ENCODE measurements at regions not wholly inside any gene's neighbourhood (a gene's known extent, or its start where the extent isn't known, plus 50 kb on each side); places are given as distances from the start of the nearest gene placed in this dataset.

DNA sequence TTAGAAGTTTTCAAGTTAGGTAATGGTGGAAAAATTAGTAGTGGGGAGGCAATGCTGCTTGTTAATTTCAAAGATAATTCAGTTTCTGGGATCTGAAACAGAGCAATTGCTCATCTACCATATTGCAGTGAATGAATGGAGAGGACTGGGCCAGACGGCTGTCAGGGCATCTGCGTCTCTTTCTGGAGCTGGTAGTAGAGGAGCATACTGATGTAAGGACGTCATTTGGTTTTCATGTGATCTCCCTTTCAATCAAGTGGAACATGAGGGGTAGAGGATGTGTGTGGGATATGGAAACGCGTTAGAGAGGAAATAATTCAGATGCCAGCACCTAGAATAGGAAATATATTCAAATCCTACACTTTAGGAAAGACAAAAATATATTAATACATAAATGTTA, 490.3 kb downstream of the ADCYAP1 start:
- Mint-ChIP-seq H3K4me1 (ENCODE audit: low read depth) (no peaks in the 10 kb centered on the region), H3K9me3 (ENCODE audit: low read depth) (no peaks in the 10 kb centered on the region), H3K36me3 (ENCODE audit: low read depth) (no peaks in the 10 kb centered on the region), H3K4me3 (ENCODE audit: unreplicated experiment) (no peak overlapping the region), H3K27me3 (ENCODE audit: low read depth) (peaks cover 6% of the 10 kb centered on the region), H3K27ac (ENCODE audit: unreplicated experiment) (no peak overlapping the region)
- TF ChIP-seq, protein P1, sequence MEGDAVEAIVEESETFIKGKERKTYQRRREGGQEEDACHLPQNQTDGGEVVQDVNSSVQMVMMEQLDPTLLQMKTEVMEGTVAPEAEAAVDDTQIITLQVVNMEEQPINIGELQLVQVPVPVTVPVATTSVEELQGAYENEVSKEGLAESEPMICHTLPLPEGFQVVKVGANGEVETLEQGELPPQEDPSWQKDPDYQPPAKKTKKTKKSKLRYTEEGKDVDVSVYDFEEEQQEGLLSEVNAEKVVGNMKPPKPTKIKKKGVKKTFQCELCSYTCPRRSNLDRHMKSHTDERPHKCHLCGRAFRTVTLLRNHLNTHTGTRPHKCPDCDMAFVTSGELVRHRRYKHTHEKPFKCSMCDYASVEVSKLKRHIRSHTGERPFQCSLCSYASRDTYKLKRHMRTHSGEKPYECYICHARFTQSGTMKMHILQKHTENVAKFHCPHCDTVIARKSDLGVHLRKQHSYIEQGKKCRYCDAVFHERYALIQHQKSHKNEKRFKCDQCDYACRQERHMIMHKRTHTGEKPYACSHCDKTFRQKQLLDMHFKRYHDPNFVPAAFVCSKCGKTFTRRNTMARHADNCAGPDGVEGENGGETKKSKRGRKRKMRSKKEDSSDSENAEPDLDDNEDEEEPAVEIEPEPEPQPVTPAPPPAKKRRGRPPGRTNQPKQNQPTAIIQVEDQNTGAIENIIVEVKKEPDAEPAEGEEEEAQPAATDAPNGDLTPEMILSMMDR (IDR thresholded peaks at IDR 0.05) = no peak
- no peak for DNase-seq (ENCODE audit: low spot score)

DNA sequence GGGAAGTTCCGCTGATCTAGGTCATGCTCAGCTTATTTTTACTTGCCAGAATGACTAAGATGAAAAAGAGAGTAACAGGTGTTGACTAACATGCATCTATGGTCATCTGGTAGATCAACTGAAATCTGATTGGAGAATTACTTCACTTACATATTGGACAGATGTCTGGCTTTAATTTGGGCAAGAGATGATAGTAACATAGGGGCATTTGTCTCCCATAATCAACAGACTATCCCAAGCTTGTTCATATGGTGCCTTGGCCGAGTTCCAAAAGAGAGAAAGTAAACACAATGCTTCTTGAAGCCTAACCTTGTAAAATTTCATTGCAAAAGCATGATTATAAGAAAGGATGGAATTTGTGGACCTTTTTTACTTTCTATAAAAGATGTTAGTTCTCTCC, 503.7 kb downstream of the ADCYAP1 start:
- Mint-ChIP-seq H3K4me3 (ENCODE audit: unreplicated experiment) (no peak overlapping the region), H3K9me3 (ENCODE audit: low read depth) (no peaks in the 10 kb centered on the region), H3K4me1 (ENCODE audit: low read depth) (no peaks in the 10 kb centered on the region), H3K36me3 (ENCODE audit: low read depth) (no peaks in the 10 kb centered on the region), H3K27ac (ENCODE audit: unreplicated experiment) (no peak overlapping the region), H3K27me3 (ENCODE audit: low read depth) (peaks cover 5% of the 10 kb centered on the region)
- DNase-seq (ENCODE audit: low spot score) = no peak
- TF ChIP-seq, protein P1 (IDR thresholded peaks at IDR 0.05) = no peak

DNA sequence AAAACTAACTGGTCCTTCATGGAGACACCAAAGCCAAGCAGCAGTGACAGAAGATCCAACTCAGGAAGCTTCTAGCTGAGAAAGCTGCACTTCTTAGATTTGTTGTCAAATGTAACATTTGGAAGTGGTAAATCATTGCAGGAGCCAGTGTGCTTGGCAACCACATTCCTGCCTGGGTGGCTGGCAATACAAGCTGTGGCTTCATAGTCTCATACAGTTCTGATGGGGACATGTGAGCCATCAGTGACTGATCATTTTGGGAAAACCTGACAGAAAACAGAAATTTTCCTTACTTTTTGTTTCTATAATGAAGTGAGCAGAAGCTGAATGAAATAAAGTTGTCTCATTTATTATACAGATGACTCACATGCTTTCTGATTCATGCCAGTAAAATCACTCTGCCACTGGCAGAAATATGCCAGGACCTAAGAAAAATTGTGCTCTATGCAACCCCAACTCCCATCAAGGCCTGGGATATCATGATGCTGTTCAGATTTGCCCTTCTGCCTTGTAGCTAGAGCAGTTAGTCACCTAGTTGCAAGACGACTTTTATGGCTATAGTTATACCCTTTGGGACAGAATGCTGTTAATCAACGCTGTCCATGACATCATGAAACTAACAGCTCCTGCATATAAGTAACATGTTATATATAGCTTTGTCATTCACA, 508.1 kb downstream of the ADCYAP1 start:
- no peaks in the 10 kb centered on the region for H3K4me1 Mint-ChIP-seq (ENCODE audit: low read depth)
- H3K4me3 Mint-ChIP-seq (ENCODE audit: unreplicated experiment) = no peak overlapping the region
- no peaks in the 10 kb centered on the region for H3K9me3 Mint-ChIP-seq (ENCODE audit: low read depth)
- no peaks in the 10 kb centered on the region for H3K36me3 Mint-ChIP-seq (ENCODE audit: low read depth)
- H3K27ac Mint-ChIP-seq (ENCODE audit: unreplicated experiment) = no peak overlapping the region
- TF ChIP-seq, protein P1 (IDR thresholded peaks at IDR 0.05) = no peak
- no peak for DNase-seq (ENCODE audit: low spot score)
- H3K27me3 Mint-ChIP-seq (ENCODE audit: low read depth) = peaks cover 6% of the 10 kb centered on the region

DNA sequence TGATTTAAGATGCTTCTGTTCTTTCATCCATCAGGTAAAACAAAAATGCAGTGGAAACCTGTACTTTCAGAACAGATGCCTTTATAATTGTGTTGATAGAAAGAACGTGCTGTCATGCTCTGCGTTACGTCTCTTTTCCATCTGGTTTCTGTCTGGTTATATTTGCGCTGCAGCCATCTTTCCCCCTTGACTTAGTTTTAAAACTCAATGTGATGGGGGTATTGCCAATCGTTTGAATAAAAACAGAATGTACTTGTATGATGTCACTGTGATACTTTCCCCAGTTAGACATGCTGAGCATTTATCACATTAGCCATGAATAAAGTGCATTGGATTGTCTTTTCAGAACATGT, 508.6 kb downstream of the ADCYAP1 start:
- no peaks in the 10 kb centered on the region for H3K4me1 Mint-ChIP-seq (ENCODE audit: low read depth)
- DNase-seq (ENCODE audit: low spot score) = no peak
- H3K27ac Mint-ChIP-seq (ENCODE audit: unreplicated experiment) = no peak overlapping the region
- TF ChIP-seq, protein P1 (IDR thresholded peaks at IDR 0.05) = no peak
- no peaks in the 10 kb centered on the region for H3K36me3 Mint-ChIP-seq (ENCODE audit: low read depth)
- H3K4me3 Mint-ChIP-seq (ENCODE audit: unreplicated experiment) = no peak overlapping the region
- peaks cover 6% of the 10 kb centered on the region for H3K27me3 Mint-ChIP-seq (ENCODE audit: low read depth)
- no peaks in the 10 kb centered on the region for H3K9me3 Mint-ChIP-seq (ENCODE audit: low read depth)

DNA sequence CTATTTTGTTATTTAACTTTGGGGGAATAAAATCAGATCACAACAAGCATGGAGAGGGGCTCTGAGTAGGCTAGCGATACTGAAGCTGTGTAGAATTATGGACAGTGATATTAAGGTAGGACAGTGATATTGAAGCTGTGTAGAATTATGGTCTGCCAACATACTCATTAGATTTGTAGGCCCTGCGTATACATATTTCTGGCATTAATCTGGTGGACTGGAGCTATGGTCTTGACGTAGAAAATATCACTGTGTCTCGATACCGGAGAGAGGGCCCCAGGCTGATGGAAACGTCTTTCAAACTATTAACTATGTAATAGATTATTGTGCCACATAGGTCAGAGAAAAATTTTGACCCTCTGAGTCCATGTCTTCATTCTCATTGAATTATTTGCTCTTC, 511.4 kb downstream of the ADCYAP1 start:
- Mint-ChIP-seq H3K27ac (ENCODE audit: unreplicated experiment) (no peak overlapping the region), H3K27me3 (ENCODE audit: low read depth) (peaks cover 2% of the 10 kb centered on the region), H3K36me3 (ENCODE audit: low read depth) (no peaks in the 10 kb centered on the region), H3K9me3 (ENCODE audit: low read depth) (no peaks in the 10 kb centered on the region), H3K4me1 (ENCODE audit: low read depth) (no peaks in the 10 kb centered on the region), H3K4me3 (ENCODE audit: unreplicated experiment) (no peak overlapping the region)
- TF ChIP-seq, protein P1 (IDR thresholded peaks at IDR 0.05) = no peak
- DNase-seq (ENCODE audit: low spot score) = no peak
